HG03571 (cell line): ENCODE measurements at regions not wholly inside any gene's neighbourhood (a gene's known extent, or its start where the extent isn't known, plus 50 kb on each side); places are given as distances from the start of the nearest gene placed in this dataset.

Experiments
- ATAC-seq: cut with Tn5 transposase; IDR thresholded peaks from one replicate; pipeline ENCODE4 v1.9.1; 2021; ENCODE audit not compliant: unreplicated experiment

GRCh38 chr5:168176251-168176650 lies 115.2 kb upstream of the WWC1 start:
- no peak for ATAC-seq

GRCh38 chr5:168176941-168177340 lies 114.5 kb upstream of the WWC1 start:
- no peak for ATAC-seq

- no peak for ATAC-seq
Measured at GRCh38 chr5:168177831-168178450, 113.5 kb upstream of the WWC1 start.

GRCh38 chr5:168179192-168179593 lies 112.3 kb upstream of the WWC1 start:
- ATAC-seq: no peak

GRCh38 chr5:168182269-168182668 lies 109.2 kb upstream of the WWC1 start:
- no peak for ATAC-seq

- ATAC-seq: no peak
Measured at GRCh38 chr5:168184103-168184502, 107.3 kb upstream of the WWC1 start.

- no peak for ATAC-seq
Measured at GRCh38 chr5:168186289-168187074, 105.0 kb upstream of the WWC1 start.

GRCh38 chr5:168187614-168188013 lies 103.8 kb upstream of the WWC1 start:
- ATAC-seq: no peak

GRCh38 chr5:168188182-168188581 lies 103.3 kb upstream of the WWC1 start:
- no peak for ATAC-seq

- no peak for ATAC-seq
Measured at GRCh38 chr5:168192120-168192519, 99.3 kb upstream of the WWC1 start.

GRCh38 chr5:168193493-168194250 lies 97.8 kb upstream of the WWC1 start:
- ATAC-seq: no peak

- no peak for ATAC-seq
Measured at GRCh38 chr5:168195110-168195509, 96.3 kb upstream of the WWC1 start.

- no peak for ATAC-seq
Measured at GRCh38 chr5:168198359-168198758, 93.1 kb upstream of the WWC1 start.

GRCh38 chr5:168202996-168203395 lies 88.4 kb upstream of the WWC1 start:
- ATAC-seq: no peak

- no peak for ATAC-seq
Measured at GRCh38 chr5:168204165-168204564, 87.3 kb upstream of the WWC1 start.

GRCh38 chr5:168207450-168208029 lies 83.9 kb upstream of the WWC1 start:
- ATAC-seq: no peak

GRCh38 chr5:168209244-168209995 lies 82.0 kb upstream of the WWC1 start:
- no peak for ATAC-seq

- ATAC-seq: no peak
Measured at GRCh38 chr5:168209997-168210396, 81.4 kb upstream of the WWC1 start.

- no peak for ATAC-seq
Measured at GRCh38 chr5:168211245-168211644, 80.2 kb upstream of the WWC1 start.

GRCh38 chr5:168211936-168212335 lies 79.5 kb upstream of the WWC1 start:
- no peak for ATAC-seq

GRCh38 chr5:168214071-168214470 lies 77.4 kb upstream of the WWC1 start:
- no peak for ATAC-seq
